Retinal pigment epithelial cell (primary cell): ENCODE measurements at regions not wholly inside any gene's neighbourhood (a gene's known extent, or its start where the extent isn't known, plus 50 kb on each side); places are given as distances from the start of the nearest gene placed in this dataset.
"Not testable (repeated sequence)": the region's sequence is repeated elsewhere in the genome, so short reads cannot be mapped to it uniquely, and the experiment has no call there.

Experiments used
- DNase-seq: peaks from one replicate; pipeline ENCODE4 v3.0.0-alpha.2; 2010; ENCODE audit warnings: low read depth
- H3K4me3 ChIP-seq: 2 replicates; pipeline ENCODE4 v1.5.1; 2011; ENCODE audit warnings: mild to moderate bottlenecking, low read length, control low read depth, moderate library complexity
- TF ChIP-seq, protein P1 (sequence below): conservative IDR thresholded peaks from 2 replicates; pipeline ENCODE4 v1.5.1; 2011; ENCODE audit warnings: low read depth, low read length, control low read depth, inconsistent platforms

DNA sequence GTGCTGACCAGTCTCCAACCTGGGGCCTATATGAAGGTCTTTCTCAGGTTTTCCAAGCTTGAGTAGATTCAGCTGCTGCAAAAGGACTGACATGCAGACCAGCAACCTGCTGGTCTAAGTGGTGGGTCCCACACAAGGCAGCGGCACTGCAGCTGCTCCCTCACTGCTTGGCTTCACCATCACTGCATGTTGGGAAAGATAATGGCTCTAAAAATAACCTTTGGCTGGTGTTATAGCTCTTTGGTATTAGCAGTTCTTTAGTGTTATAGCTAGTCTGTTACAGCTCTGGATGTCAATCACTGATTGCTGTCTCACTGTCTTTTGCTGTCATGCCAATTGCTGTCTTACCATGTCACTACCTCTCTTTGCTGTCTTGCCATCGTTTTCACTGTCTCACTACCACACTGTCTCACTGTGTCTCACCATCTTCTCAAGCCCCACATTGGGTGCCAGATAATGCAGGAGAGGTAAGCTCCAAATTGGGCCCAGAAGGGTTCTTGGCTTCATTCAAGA is 726.4 kb downstream of the TENT5A start:
- H3K4me3 ChIP-seq: no peak overlapping the region
- TF ChIP-seq, protein P1, sequence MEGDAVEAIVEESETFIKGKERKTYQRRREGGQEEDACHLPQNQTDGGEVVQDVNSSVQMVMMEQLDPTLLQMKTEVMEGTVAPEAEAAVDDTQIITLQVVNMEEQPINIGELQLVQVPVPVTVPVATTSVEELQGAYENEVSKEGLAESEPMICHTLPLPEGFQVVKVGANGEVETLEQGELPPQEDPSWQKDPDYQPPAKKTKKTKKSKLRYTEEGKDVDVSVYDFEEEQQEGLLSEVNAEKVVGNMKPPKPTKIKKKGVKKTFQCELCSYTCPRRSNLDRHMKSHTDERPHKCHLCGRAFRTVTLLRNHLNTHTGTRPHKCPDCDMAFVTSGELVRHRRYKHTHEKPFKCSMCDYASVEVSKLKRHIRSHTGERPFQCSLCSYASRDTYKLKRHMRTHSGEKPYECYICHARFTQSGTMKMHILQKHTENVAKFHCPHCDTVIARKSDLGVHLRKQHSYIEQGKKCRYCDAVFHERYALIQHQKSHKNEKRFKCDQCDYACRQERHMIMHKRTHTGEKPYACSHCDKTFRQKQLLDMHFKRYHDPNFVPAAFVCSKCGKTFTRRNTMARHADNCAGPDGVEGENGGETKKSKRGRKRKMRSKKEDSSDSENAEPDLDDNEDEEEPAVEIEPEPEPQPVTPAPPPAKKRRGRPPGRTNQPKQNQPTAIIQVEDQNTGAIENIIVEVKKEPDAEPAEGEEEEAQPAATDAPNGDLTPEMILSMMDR: no peak
- no peak for DNase-seq

DNA sequence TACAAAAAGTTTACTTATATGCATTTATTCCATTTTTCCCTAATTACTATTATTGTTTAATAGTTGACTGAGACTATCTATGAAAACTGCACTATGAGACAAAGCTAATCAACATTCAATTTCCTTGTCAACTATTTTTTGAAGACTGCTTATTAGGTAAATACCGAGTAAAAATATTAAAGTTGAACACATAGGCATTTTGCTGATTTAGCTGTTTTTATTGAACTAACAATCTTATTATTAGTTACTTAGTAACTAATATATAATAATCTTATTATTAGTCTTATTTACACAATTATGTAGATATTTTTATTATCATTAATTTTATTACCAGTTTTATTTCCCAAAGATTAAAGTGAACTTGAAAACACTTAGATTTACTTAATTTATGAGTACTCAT is 728.8 kb downstream of the TENT5A start:
- DNase-seq: no peak
- TF ChIP-seq, protein P1: no peak
- H3K4me3 ChIP-seq: no peak overlapping the region

DNA sequence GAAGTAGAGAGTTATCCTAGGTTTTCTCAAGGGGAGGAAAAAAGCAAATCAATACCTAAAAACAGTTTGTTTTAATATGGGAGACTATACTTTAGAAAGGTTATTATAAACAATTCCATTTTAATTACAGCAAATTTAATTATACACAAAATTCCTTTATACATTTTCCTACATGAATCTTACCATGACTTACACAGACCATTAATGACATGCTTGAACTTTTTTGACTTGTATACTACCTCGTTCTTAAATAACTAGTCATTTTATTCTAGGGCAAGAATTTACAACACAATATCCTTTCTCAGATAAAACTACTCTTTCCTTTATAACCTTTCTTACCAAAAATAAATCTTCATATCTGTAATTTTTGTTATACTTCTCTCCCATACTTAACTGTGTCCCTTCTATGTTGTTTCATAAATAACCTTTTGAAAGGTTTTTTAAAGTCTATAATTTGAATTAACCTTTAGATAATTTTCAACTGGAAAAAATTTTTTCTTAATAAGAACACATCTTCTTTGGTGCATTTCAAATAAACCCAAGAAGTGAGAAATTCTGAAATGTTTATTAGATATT is 729.4 kb downstream of the TENT5A start:
- TF ChIP-seq, protein P1: no peak
- no peak overlapping the region for H3K4me3 ChIP-seq
- DNase-seq: no peak

DNA sequence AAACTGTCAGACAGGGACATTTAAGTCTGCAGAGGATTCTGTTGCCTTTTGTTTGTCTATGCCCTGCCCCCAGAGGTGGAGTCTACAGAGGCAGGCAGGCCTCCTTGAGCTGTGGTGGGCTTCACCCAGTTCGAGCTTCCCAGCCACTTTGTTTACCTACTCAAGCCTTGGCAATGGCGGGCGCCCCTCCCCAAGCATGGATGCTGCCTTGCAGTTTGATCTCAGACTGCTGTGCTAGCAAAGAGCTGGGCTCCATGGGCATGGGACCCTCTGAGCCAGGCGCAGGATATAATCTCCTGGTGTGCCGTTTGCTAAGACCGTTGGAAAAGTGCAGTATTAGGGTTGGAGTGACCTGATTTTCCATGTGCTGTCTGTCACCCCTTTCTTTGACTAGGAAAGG is 734.9 kb downstream of the TENT5A start:
- H3K4me3 ChIP-seq, DNase-seq: not testable (repeated sequence)

DNA sequence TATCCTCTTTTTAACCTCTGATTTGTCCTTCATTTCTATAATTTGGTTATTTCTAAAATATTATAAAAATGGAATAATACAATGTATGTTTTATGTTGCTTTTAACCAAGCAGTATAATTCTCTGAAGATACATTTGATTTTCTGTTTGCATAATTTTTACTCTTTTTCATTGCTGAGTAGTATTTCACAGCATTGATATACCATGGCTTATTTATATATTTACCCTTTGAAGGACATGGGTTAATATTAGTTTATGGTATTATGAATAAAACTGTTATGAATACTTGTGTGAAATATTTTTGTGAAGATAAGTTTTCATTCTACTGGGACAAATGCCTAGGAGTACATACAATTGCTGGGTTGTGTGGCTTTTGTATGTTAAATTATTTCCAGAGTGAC is 748.6 kb downstream of the TENT5A start:
- H3K4me3 ChIP-seq: no peak overlapping the region
- TF ChIP-seq, protein P1: no peak
- no peak for DNase-seq

DNA sequence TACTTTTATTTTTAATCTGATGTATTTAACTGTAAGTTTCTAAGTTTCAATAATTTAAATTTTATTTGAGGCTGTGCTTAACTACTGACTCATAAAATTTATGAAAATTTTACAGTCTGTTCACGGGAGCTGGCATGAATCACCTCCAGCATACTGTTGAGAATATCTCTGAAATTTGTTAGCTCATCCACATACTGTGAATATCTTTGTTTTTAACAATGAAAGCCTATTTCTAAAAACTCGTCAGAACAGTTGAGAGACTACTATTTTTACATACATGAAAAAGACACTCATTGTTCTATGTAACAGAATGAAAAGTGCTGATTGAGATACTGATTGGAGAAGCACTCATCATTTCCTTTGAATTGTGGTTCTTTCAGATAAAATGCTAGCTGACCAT is 749.3 kb downstream of the TENT5A start:
- H3K4me3 ChIP-seq: no peak overlapping the region
- no peak for DNase-seq
- TF ChIP-seq, protein P1: no peak

DNA sequence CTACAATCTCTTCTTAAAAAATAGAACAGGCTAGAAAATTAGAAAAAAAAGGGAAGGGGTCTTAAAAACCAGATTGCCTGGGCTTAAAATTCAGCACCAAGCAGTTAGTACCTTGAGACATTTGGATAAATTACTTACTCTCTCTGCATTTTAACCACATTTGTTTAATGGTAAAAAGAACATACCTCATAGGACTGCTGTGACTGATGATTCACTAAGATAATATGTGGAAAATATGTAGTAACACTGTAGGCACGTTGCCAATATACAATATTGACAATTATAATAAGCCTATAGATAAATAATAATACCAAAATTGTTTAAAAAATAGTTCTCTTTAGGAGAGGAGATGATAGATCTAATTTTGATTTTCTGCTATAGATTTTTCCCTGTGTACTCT is 750.4 kb downstream of the TENT5A start:
- H3K4me3 ChIP-seq: no peak overlapping the region
- DNase-seq: no peak
- TF ChIP-seq, protein P1: no peak
